ENCODE measurements at regions not wholly inside any gene's neighbourhood (a gene's known extent, or its start where the extent isn't known, plus 50 kb on each side); places are given as distances from the start of the nearest gene placed in this dataset.

- no peak for DNase-seq (ENCODE audit: extremely low read depth, low read depth)
- no peak for TF ChIP-seq CTCF (IDR thresholded peaks at IDR 0.05; ENCODE audit: low read depth, low read length)
Observed at GRCh38 chr2:142218471-142218870, 87.7 kb upstream of the LRP1B start.

- DNase-seq (ENCODE audit: extremely low read depth, low read depth), result no peak
- TF ChIP-seq CTCF (IDR thresholded peaks at IDR 0.05; ENCODE audit: low read depth, low read length), result no peak
Observed at GRCh38 chr2:142217804-142218203, 87.0 kb upstream of the LRP1B start.

GRCh38 chr2:142200062-142200461 is 69.2 kb upstream of the LRP1B start:
- no peak for TF ChIP-seq CTCF (IDR thresholded peaks at IDR 0.05; ENCODE audit: low read depth, low read length)
- no peak for DNase-seq (ENCODE audit: extremely low read depth, low read depth)

GRCh38 chr2:142199073-142199472 is 68.3 kb upstream of the LRP1B start:
- TF ChIP-seq CTCF (IDR thresholded peaks at IDR 0.05; ENCODE audit: low read depth, low read length), result no peak
- DNase-seq (ENCODE audit: extremely low read depth, low read depth), result no peak

- TF ChIP-seq CTCF (IDR thresholded peaks at IDR 0.05; ENCODE audit: low read depth, low read length), result no peak
- no peak for DNase-seq (ENCODE audit: extremely low read depth, low read depth)
Observed at GRCh38 chr2:142190805-142191204, 60.0 kb upstream of the LRP1B start.

GRCh38 chr2:142189501-142189900 is 58.7 kb upstream of the LRP1B start:
- TF ChIP-seq CTCF (IDR thresholded peaks at IDR 0.05; ENCODE audit: low read depth, low read length), result no peak
- no peak for DNase-seq (ENCODE audit: extremely low read depth, low read depth)

- TF ChIP-seq CTCF (IDR thresholded peaks at IDR 0.05; ENCODE audit: low read depth, low read length), result no peak
- DNase-seq (ENCODE audit: extremely low read depth, low read depth), result no peak
Observed at GRCh38 chr2:142188562-142188961, 57.7 kb upstream of the LRP1B start.
